ENCODE measurements at regions not wholly inside any gene's neighbourhood (a gene's known extent, or its start where the extent isn't known, plus 50 kb on each side); places are given as distances from the start of the nearest gene placed in this dataset.
"Not testable (repeated sequence)": the region's sequence is repeated elsewhere in the genome, so short reads cannot be mapped to it uniquely, and the experiment has no call there.

- no peak for DNase-seq
- H3K27ac Mint-ChIP-seq = no peak overlapping the region
- H3K4me1 Mint-ChIP-seq = no peaks in the 10 kb centered on the region
- no peaks in the 10 kb centered on the region for H3K9me3 Mint-ChIP-seq
- H3K4me3 Mint-ChIP-seq = no peak overlapping the region
- ChIA-PET CTCF (interaction anchor here (1.0 kb wide), 1 partner anchor 25 kb away, joined by 3 read pairs; no protein-coding TSS in a partner anchor), POLR2A (no interaction called here)
- peaks cover 30% of the 10 kb centered on the region for H3K27me3 Mint-ChIP-seq
- H3K36me3 Mint-ChIP-seq (ENCODE audit: low read depth) = no peaks in the 10 kb centered on the region
These were observed 114.8 kb downstream of the C12orf75 start for GRCh38 chr12:105445249-105445648.

GRCh38 chr12:105445649-105446048, 115.2 kb downstream of the C12orf75 start:
- Mint-ChIP-seq H3K4me3 (no peak overlapping the region), H3K9me3 (no peaks in the 10 kb centered on the region), H3K27ac (no peak overlapping the region), H3K27me3 (peaks cover 30% of the 10 kb centered on the region), H3K36me3 (ENCODE audit: low read depth) (no peaks in the 10 kb centered on the region), H3K4me1 (no peaks in the 10 kb centered on the region)
- CTCF ChIA-PET = interaction anchor here (1.0 kb wide), 1 partner anchor 25 kb away, joined by 3 read pairs; no protein-coding TSS in a partner anchor
- POLR2A ChIA-PET = no interaction called here
- DNase-seq = no peak

DNA sequence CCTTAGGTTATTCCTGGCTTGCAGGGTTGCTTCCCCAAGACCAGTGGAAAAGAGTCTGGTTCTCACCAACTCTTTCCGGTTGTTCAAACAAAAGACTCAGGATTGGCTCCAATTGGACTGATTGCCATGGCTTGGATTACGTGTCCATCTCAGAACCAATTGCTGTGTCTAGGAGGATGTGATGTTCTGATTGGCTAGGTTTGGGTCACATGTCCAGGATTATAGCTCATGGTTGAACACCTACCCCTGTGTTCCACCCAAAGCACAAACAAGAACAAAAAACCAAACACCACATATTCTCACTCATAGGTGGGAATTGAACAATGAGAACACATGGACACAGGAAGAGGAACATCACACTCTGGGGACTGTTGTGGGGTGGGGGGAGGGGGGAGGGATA, 116.0 kb downstream of the C12orf75 start:
- DNase-seq; POLR2A ChIA-PET; H3K9me3 Mint-ChIP-seq; H3K4me1 Mint-ChIP-seq; H3K36me3 Mint-ChIP-seq (ENCODE audit: low read depth); H3K27ac Mint-ChIP-seq; H3K4me3 Mint-ChIP-seq; CTCF ChIA-PET: not testable (repeated sequence)
- peaks cover 33% of the 10 kb centered on the region for H3K27me3 Mint-ChIP-seq

- Mint-ChIP-seq H3K27ac (no peak overlapping the region), H3K36me3 (ENCODE audit: low read depth) (no peaks in the 10 kb centered on the region), H3K4me1 (no peaks in the 10 kb centered on the region), H3K9me3 (no peaks in the 10 kb centered on the region), H3K4me3 (no peak overlapping the region), H3K27me3 (peaks cover 19% of the 10 kb centered on the region)
- POLR2A ChIA-PET = no interaction called here
- CTCF ChIA-PET = no interaction called here
- no peak for DNase-seq
These were observed 118.9 kb downstream of the C12orf75 start for GRCh38 chr12:105449431-105449830.

DNA sequence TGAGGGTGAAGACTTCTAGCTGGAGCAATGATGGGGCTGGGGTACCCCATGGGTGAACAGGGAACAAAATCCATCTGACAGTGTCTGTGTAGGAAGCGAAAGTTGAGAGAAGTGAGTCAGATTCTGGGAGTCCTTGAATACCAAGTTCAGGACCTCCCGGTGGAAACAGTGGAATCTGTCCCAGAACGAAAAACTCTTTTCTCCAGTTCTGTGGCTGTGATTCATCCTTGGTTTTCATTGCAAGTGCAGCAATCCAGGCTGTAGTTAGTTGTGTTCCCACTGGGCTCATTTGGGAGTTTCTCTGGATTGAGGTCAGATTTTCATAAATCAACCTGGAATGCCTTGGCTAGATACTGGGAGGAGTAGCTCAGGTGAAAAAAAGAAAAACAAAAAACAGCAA, 120.7 kb downstream of the C12orf75 start:
- Mint-ChIP-seq H3K9me3 (no peaks in the 10 kb centered on the region), H3K27me3 (peaks cover 20% of the 10 kb centered on the region), H3K27ac (no peak overlapping the region), H3K4me3 (no peak overlapping the region), H3K4me1 (no peaks in the 10 kb centered on the region), H3K36me3 (ENCODE audit: low read depth) (no peaks in the 10 kb centered on the region)
- CTCF ChIA-PET = no interaction called here
- no peak for DNase-seq
- POLR2A ChIA-PET = no interaction called here

DNA sequence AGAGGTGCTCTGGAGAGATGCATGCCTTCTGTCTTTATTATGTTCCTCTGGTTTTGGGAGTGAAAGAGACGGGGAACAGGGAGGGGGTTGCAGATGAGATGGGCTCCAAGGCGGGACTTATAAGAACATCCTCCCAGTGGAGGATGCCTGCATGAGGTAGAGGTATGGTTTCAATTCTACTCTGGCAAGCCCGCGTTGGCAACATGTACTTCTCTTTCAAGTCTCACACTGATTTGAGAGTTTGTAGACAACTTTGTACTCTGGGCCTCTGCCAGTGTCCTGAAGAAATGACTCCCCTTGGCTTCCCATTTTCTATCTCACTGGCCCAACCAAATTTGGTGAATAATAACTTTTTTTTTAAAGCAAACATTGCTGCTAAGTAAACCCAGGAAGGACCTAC, 121.3 kb downstream of the C12orf75 start:
- Mint-ChIP-seq H3K27ac (no peak overlapping the region), H3K27me3 (peaks cover 20% of the 10 kb centered on the region), H3K4me1 (no peaks in the 10 kb centered on the region), H3K4me3 (no peak overlapping the region), H3K36me3 (ENCODE audit: low read depth) (no peaks in the 10 kb centered on the region), H3K9me3 (no peaks in the 10 kb centered on the region)
- ChIA-PET CTCF (no interaction called here), POLR2A (no interaction called here)
- no peak for DNase-seq

GRCh38 chr12:105453316-105453715, 122.8 kb downstream of the C12orf75 start:
- ChIA-PET CTCF (no interaction called here), POLR2A (no interaction called here)
- Mint-ChIP-seq H3K4me1 (no peaks in the 10 kb centered on the region), H3K27me3 (peaks cover 20% of the 10 kb centered on the region), H3K36me3 (ENCODE audit: low read depth) (no peaks in the 10 kb centered on the region), H3K9me3 (no peaks in the 10 kb centered on the region), H3K4me3 (no peak overlapping the region), H3K27ac (no peak overlapping the region)
- DNase-seq = no peak

DNA sequence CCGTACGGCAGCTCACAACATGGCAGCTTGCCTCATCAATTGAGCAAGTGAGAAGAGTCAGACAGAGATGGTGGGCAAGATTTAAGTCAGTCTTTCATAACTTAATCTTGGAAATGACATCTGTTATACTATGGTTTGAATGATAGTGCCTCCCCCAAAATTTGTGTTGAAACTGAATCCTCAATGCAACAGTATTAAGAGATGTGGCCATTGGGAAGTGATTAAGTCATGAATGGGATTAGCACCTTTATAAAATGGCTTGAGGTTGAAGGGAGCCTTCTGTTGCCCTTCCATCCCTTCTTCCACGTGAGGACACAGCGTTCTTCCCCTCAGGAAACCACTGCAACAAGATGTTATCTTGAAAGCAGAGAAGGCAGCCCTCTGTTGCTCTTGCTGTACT, 124.2 kb downstream of the C12orf75 start:
- Mint-ChIP-seq H3K4me3 (no peak overlapping the region), H3K9me3 (no peaks in the 10 kb centered on the region), H3K36me3 (ENCODE audit: low read depth) (no peaks in the 10 kb centered on the region), H3K27me3 (peaks cover 18% of the 10 kb centered on the region), H3K4me1 (no peaks in the 10 kb centered on the region), H3K27ac (no peak overlapping the region)
- ChIA-PET CTCF (no interaction called here), POLR2A (no interaction called here)
- DNase-seq = no peak

GRCh38 chr12:105455261-105455660, 124.8 kb downstream of the C12orf75 start:
- POLR2A ChIA-PET = no interaction called here
- no peak for DNase-seq
- Mint-ChIP-seq H3K27me3 (peaks cover 15% of the 10 kb centered on the region), H3K27ac (no peak overlapping the region), H3K9me3 (no peaks in the 10 kb centered on the region), H3K4me1 (no peaks in the 10 kb centered on the region), H3K36me3 (ENCODE audit: low read depth) (no peaks in the 10 kb centered on the region), H3K4me3 (no peak overlapping the region)
- CTCF ChIA-PET = no interaction called here

GRCh38 chr12:105457026-105457425, 126.5 kb downstream of the C12orf75 start:
- CTCF ChIA-PET = no interaction called here
- POLR2A ChIA-PET = no interaction called here

GRCh38 chr12:105459760-105460330, 129.4 kb downstream of the C12orf75 start:
- H3K4me1 Mint-ChIP-seq = no peaks in the 10 kb centered on the region
- H3K4me3 Mint-ChIP-seq = no peak overlapping the region
- no peaks in the 10 kb centered on the region for H3K36me3 Mint-ChIP-seq (ENCODE audit: low read depth)
- H3K27ac Mint-ChIP-seq = no peak overlapping the region
- ChIA-PET CTCF (no interaction called here), POLR2A (no interaction called here)
- H3K27me3 Mint-ChIP-seq = peaks cover 4% of the 10 kb centered on the region
- no peak for DNase-seq
- H3K9me3 Mint-ChIP-seq = no peaks in the 10 kb centered on the region

More at GRCh38 chr12:105457026-105457425, 126.5 kb downstream of the C12orf75 start:
- no peak overlapping the region for H3K4me3 Mint-ChIP-seq
- no peaks in the 10 kb centered on the region for H3K9me3 Mint-ChIP-seq
- no peaks in the 10 kb centered on the region for H3K4me1 Mint-ChIP-seq
- peaks cover 12% of the 10 kb centered on the region for H3K27me3 Mint-ChIP-seq
- no peak for DNase-seq
- no peak overlapping the region for H3K27ac Mint-ChIP-seq
- no peaks in the 10 kb centered on the region for H3K36me3 Mint-ChIP-seq (ENCODE audit: low read depth)

- no peaks in the 10 kb centered on the region for H3K36me3 Mint-ChIP-seq (ENCODE audit: low read depth)
These were observed 130.9 kb downstream of the C12orf75 start for GRCh38 chr12:105461271-105461943.

DNA sequence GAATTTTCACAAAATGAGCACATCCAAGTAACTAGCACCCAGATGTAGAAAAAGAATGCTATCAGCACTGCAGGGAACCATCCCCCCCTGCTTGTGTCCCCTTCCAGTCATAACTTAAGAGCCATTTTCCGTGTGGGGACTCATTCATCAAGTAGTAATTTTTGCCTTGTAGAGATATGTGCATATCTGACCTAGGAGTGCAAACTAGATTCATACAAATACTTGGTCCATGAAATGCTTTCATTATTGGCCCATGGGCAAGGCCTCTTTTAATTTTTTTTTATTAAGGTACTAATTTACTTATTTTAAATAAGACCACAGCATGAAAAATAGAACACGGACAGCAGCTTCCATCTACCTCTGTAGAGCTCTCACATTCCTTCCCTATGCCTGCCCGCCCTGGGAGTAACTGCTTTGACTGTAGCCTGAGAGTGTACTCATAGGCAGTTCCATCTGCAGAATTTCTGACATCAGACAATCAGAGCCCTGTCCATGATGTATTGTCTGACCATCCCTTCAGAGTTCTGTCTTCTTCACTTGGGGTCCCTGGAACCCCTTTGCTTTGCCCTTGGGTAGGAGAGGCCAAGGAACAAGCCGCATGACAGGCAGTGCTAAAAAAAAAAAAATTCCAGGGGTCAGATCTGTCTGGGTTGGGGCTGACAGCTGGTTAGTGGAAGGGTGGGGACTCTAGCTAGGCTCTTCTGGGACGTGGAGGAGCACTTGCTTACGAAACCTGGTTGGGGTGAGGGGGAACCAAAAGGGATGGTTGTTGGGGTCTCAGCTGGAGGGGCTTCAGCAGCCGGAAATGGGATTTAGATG, 131.7 kb downstream of the C12orf75 start:
- POLR2A ChIA-PET = no interaction called here
- Mint-ChIP-seq H3K9me3 (no peaks in the 10 kb centered on the region), H3K4me3 (no peak overlapping the region), H3K27ac (no peak overlapping the region), H3K4me1 (no peaks in the 10 kb centered on the region), H3K27me3 (peaks cover 9% of the 10 kb centered on the region), H3K36me3 (ENCODE audit: low read depth) (no peaks in the 10 kb centered on the region)
- CTCF ChIA-PET = no interaction called here
- no peak for DNase-seq

More at GRCh38 chr12:105461271-105461943, 130.9 kb downstream of the C12orf75 start:
- Mint-ChIP-seq H3K27me3 (peaks cover 9% of the 10 kb centered on the region), H3K9me3 (no peaks in the 10 kb centered on the region), H3K4me3 (no peak overlapping the region), H3K27ac (no peak overlapping the region), H3K4me1 (no peaks in the 10 kb centered on the region)
- DNase-seq = no peak
- ChIA-PET CTCF (no interaction called here), POLR2A (no interaction called here)

GRCh38 chr12:105462831-105463230, 132.3 kb downstream of the C12orf75 start:
- DNase-seq = no peak
- ChIA-PET CTCF (no interaction called here), POLR2A (no interaction called here)
- Mint-ChIP-seq H3K9me3 (no peaks in the 10 kb centered on the region), H3K36me3 (ENCODE audit: low read depth) (no peaks in the 10 kb centered on the region), H3K4me3 (no peak overlapping the region), H3K4me1 (no peaks in the 10 kb centered on the region), H3K27ac (no peak overlapping the region), H3K27me3 (peaks cover 12% of the 10 kb centered on the region)
